ENCODE measurements at regions not wholly inside any gene's neighbourhood (a gene's known extent, or its start where the extent isn't known, plus 50 kb on each side); places are given as distances from the start of the nearest gene placed in this dataset.
A peak's percentile ranks its signal among the peaks of the same experiment; 100 is the strongest.

GRCh38 chr2:64311948-64312621 is 141.9 kb upstream of the LGALSL start:
- POLR2A ChIA-PET = no interaction called here
- peak; percentile 42 for DNase-seq
- Histone ChIP-seq H3K4me3 (ENCODE audit: low read depth in 2 of 2, low read length in 1 of 2) (no peak overlapping the region), H3K27ac (ENCODE audit: low read depth in 2 of 2, low read length in 1 of 2) (no peak overlapping the region), H4K20me1 (ENCODE audit: insufficient read depth) (no peaks in the 10 kb centered on the region), H3K27me3 (ENCODE audit: insufficient read depth) (peaks cover 7% of the 10 kb centered on the region; the same call in 1 of the 2 replicates), H3K79me2 (ENCODE audit: insufficient read depth) (no peaks in the 10 kb centered on the region), H3K9ac (no peak overlapping the region), H3K9me3 (no peaks in the 10 kb centered on the region), H3K4me1 (ENCODE audit: control insufficient read depth in 1 of 2, insufficient read depth in 2 of 2, low read depth in 1 of 2, low read length in 1 of 2) (peaks cover 3 to 9% of the 10 kb centered on the region in 2 experiments; a peak in 2 of 4 replicates), H2AFZ (ENCODE audit: low read depth) (no peak overlapping the region), H3K4me2 (no peak overlapping the region), H3F3A (replicated peaks; ENCODE audit: insufficient read depth) (no peaks in the 10 kb centered on the region), H3K36me3 (replicated peaks in 1 of 2; ENCODE audit: control insufficient read depth in 1 of 2, insufficient read depth in 2 of 2, low read length in 1 of 2) (no peaks in the 10 kb centered on the region), H3K9me2 (no peaks in the 10 kb centered on the region)
- CTCF ChIA-PET = interaction anchor here (0.6 to 5.1 kb wide), 10 partner anchors 12 to 595 kb away, joined by 3 to 50 read pairs (median 3); no protein-coding TSS in a partner anchor
- peak; percentile 71 for TF ChIP-seq PBX3 (IDR thresholded peaks at IDR 0.05)
- TF ChIP-seq MAX (IDR thresholded peaks at IDR 0.05; ENCODE audit: low read depth) = peak; percentile 20; the same call in 1 of the 2 replicates
- TF ChIP-seq TAF1 (IDR thresholded peaks at IDR 0.05; ENCODE audit: borderline replicate concordance, low read depth, low read length) = no peak
- peak; percentile 67 for TF ChIP-seq RAD21 (IDR thresholded peaks at IDR 0.05; ENCODE audit: low read length)
- 0 out of 2 replicates have a peak, but pooled peaks have one; percentile 7 for TF ChIP-seq TCF12 (IDR thresholded peaks at IDR 0.05)
- TF ChIP-seq CTCF (IDR thresholded peaks at IDR 0.05) = peak; percentile 49
- no peak for TF ChIP-seq FOXM1 (IDR thresholded peaks at IDR 0.05; ENCODE audit: low read depth)
- TF ChIP-seq CHD2 (IDR thresholded peaks at IDR 0.05; ENCODE audit: low read length, partially characterized antibody) = no peak
- TF ChIP-seq NRF1 (IDR thresholded peaks at IDR 0.05; ENCODE audit: low read depth, low read length) = no peak
- TF ChIP-seq EZH2phosphoT487 (IDR thresholded peaks at IDR 0.05; ENCODE audit: borderline replicate concordance, low read depth) = no peak
- TF ChIP-seq RXRA (IDR thresholded peaks at IDR 0.05; ENCODE audit: borderline replicate concordance, low read depth) = no peak
- TF ChIP-seq JUND (IDR thresholded peaks at IDR 0.05) = no peak
- no peak for TF ChIP-seq ZBTB33 (IDR thresholded peaks at IDR 0.05; ENCODE audit: borderline replicate concordance, low read depth)
- TF ChIP-seq USF1 (IDR thresholded peaks at IDR 0.05; ENCODE audit: borderline replicate concordance, low read depth) = no peak
- no peak for TF ChIP-seq YY1 (IDR thresholded peaks at IDR 0.05; ENCODE audit: low read depth)
- TF ChIP-seq POLR2AphosphoS5 (IDR thresholded peaks at IDR 0.05; ENCODE audit: low read depth, low read length) = no peak
- TF ChIP-seq MEF2A (IDR thresholded peaks at IDR 0.05; ENCODE audit: borderline replicate concordance, low read depth) = no peak
- TF ChIP-seq SMC3 (IDR thresholded peaks at IDR 0.05; ENCODE audit: low read depth, low read length) = peak; percentile 58
- no peak for TF ChIP-seq REST (IDR thresholded peaks at IDR 0.05; ENCODE audit: low read depth, low read length)
- WGBS (ENCODE audit: low lambda C conversion rate) = 45% methylated on average over 13 of the region's 13 CpGs

Measured in SK-N-SH (cell line).